ENCODE measurements at regions not wholly inside any gene's neighbourhood (a gene's known extent, or its start where the extent isn't known, plus 50 kb on each side); places are given as distances from the start of the nearest gene placed in this dataset.
"Not testable (repeated sequence)": the region's sequence is repeated elsewhere in the genome, so short reads cannot be mapped to it uniquely, and the experiment has no call there.

- Histone ChIP-seq H3K36me3 (ENCODE audit: insufficient read depth, low read length) (no peaks in the 10 kb centered on the region), H3K27me3 (ENCODE audit: control insufficient read depth in 1 of 2, insufficient read depth in 2 of 2, low read length in 2 of 2) (no peaks in the 10 kb centered on the region), H3K27ac (ENCODE audit: low read depth, low read length) (no peak overlapping the region), H3K9ac (ENCODE audit: low read length) (no peak overlapping the region), H3K4me3 (ENCODE audit: low read depth in 1 of 2, low read length in 2 of 2) (no peak overlapping the region), H3K9me3 (ENCODE audit: low read length) (no peaks in the 10 kb centered on the region), H3K4me1 (ENCODE audit: insufficient read depth, low read length) (no peaks in the 10 kb centered on the region)
Observed at GRCh38 chr6:6742535-6742934, 154.0 kb downstream of the LY86 start.

- no peak overlapping the region for H3K4me3 ChIP-seq (ENCODE audit: low read depth in 1 of 2, low read length in 2 of 2)
- H3K9ac ChIP-seq (ENCODE audit: low read length), result no peak overlapping the region
- H3K27ac ChIP-seq (ENCODE audit: low read depth, low read length), result no peak overlapping the region
- H3K27me3 ChIP-seq (ENCODE audit: control insufficient read depth in 1 of 2, insufficient read depth in 2 of 2, low read length in 2 of 2), result no peaks in the 10 kb centered on the region
- no peaks in the 10 kb centered on the region for H3K36me3 ChIP-seq (ENCODE audit: insufficient read depth, low read length)
- H3K9me3 ChIP-seq (ENCODE audit: low read length), result no peaks in the 10 kb centered on the region
- peaks cover 5% of the 10 kb centered on the region for H3K4me1 ChIP-seq (ENCODE audit: insufficient read depth, low read length)
Observed at GRCh38 chr6:6744551-6744950, 156.0 kb downstream of the LY86 start.

GRCh38 chr6:6745637-6746332 is 157.3 kb downstream of the LY86 start:
- not testable (repeated sequence) for H3K27me3 ChIP-seq (ENCODE audit: control insufficient read depth in 1 of 2, insufficient read depth in 2 of 2, low read length in 2 of 2); H3K27ac ChIP-seq (ENCODE audit: low read depth, low read length)
- peaks cover 16% of the 10 kb centered on the region for H3K4me1 ChIP-seq (ENCODE audit: insufficient read depth, low read length)

GRCh38 chr6:6746333-6746969 is 157.9 kb downstream of the LY86 start:
- no peak overlapping the region for H3K9ac ChIP-seq (ENCODE audit: low read length)
- no peaks in the 10 kb centered on the region for H3K27me3 ChIP-seq (ENCODE audit: control insufficient read depth in 1 of 2, insufficient read depth in 2 of 2, low read length in 2 of 2)
- H3K4me1 ChIP-seq (ENCODE audit: insufficient read depth, low read length), result peaks cover 23% of the 10 kb centered on the region
- H3K36me3 ChIP-seq (ENCODE audit: insufficient read depth, low read length), result no peaks in the 10 kb centered on the region
- no peaks in the 10 kb centered on the region for H3K9me3 ChIP-seq (ENCODE audit: low read length)
- no peak overlapping the region for H3K4me3 ChIP-seq (ENCODE audit: low read depth in 1 of 2, low read length in 2 of 2)
- H3K27ac ChIP-seq (ENCODE audit: low read depth, low read length), result no peak overlapping the region

More at GRCh38 chr6:6745637-6746332, 157.3 kb downstream of the LY86 start:
- H3K9me3 ChIP-seq (ENCODE audit: low read length); H3K36me3 ChIP-seq (ENCODE audit: insufficient read depth, low read length); H3K4me3 ChIP-seq (ENCODE audit: low read depth in 1 of 2, low read length in 2 of 2); H3K9ac ChIP-seq (ENCODE audit: low read length): not testable (repeated sequence)

- Histone ChIP-seq H3K4me1 (ENCODE audit: insufficient read depth, low read length) (peaks cover 28% of the 10 kb centered on the region), H3K9ac (ENCODE audit: low read length) (no peak overlapping the region), H3K9me3 (ENCODE audit: low read length) (no peaks in the 10 kb centered on the region), H3K36me3 (ENCODE audit: insufficient read depth, low read length) (no peaks in the 10 kb centered on the region), H3K27ac (ENCODE audit: low read depth, low read length) (no peak overlapping the region), H3K27me3 (ENCODE audit: control insufficient read depth in 1 of 2, insufficient read depth in 2 of 2, low read length in 2 of 2) (no peaks in the 10 kb centered on the region), H3K4me3 (ENCODE audit: low read depth in 1 of 2, low read length in 2 of 2) (no peak overlapping the region)
Observed at GRCh38 chr6:6746970-6747338, 158.4 kb downstream of the LY86 start.

- Histone ChIP-seq H3K36me3 (ENCODE audit: insufficient read depth, low read length) (no peaks in the 10 kb centered on the region), H3K27me3 (ENCODE audit: control insufficient read depth in 1 of 2, insufficient read depth in 2 of 2, low read length in 2 of 2) (no peaks in the 10 kb centered on the region), H3K4me3 (ENCODE audit: low read depth in 1 of 2, low read length in 2 of 2) (no peak overlapping the region), H3K9me3 (ENCODE audit: low read length) (no peaks in the 10 kb centered on the region), H3K9ac (ENCODE audit: low read length) (no peak overlapping the region), H3K27ac (ENCODE audit: low read depth, low read length) (no peak overlapping the region), H3K4me1 (ENCODE audit: insufficient read depth, low read length) (peaks cover 32% of the 10 kb centered on the region)
Observed at GRCh38 chr6:6747371-6747770, 158.9 kb downstream of the LY86 start.

- H3K4me3 ChIP-seq (ENCODE audit: low read depth in 1 of 2, low read length in 2 of 2), result no peak overlapping the region
- H3K36me3 ChIP-seq (ENCODE audit: insufficient read depth, low read length), result no peaks in the 10 kb centered on the region
- no peak overlapping the region for H3K27ac ChIP-seq (ENCODE audit: low read depth, low read length)
- peaks cover 37% of the 10 kb centered on the region for H3K4me1 ChIP-seq (ENCODE audit: insufficient read depth, low read length)
- H3K9me3 ChIP-seq (ENCODE audit: low read length), result no peaks in the 10 kb centered on the region
- no peaks in the 10 kb centered on the region for H3K27me3 ChIP-seq (ENCODE audit: control insufficient read depth in 1 of 2, insufficient read depth in 2 of 2, low read length in 2 of 2)
- no peak overlapping the region for H3K9ac ChIP-seq (ENCODE audit: low read length)
Observed at GRCh38 chr6:6748001-6748400, 159.5 kb downstream of the LY86 start.

- Histone ChIP-seq H3K9me3 (ENCODE audit: low read length) (no peaks in the 10 kb centered on the region), H3K4me3 (ENCODE audit: low read depth in 1 of 2, low read length in 2 of 2) (peak overlapping the region; percentile 17 to 25), H3K27ac (ENCODE audit: low read depth, low read length) (peak overlapping the region; percentile 56), H3K9ac (ENCODE audit: low read length) (no peak overlapping the region), H3K36me3 (ENCODE audit: insufficient read depth, low read length) (no peaks in the 10 kb centered on the region), H3K27me3 (ENCODE audit: control insufficient read depth in 1 of 2, insufficient read depth in 2 of 2, low read length in 2 of 2) (no peaks in the 10 kb centered on the region), H3K4me1 (ENCODE audit: insufficient read depth, low read length) (peaks cover 37% of the 10 kb centered on the region)
Observed at GRCh38 chr6:6749702-6750491, 161.4 kb downstream of the LY86 start.

GRCh38 chr6:6750594-6751265 is 162.2 kb downstream of the LY86 start:
- Histone ChIP-seq H3K9me3 (ENCODE audit: low read length) (no peaks in the 10 kb centered on the region), H3K36me3 (ENCODE audit: insufficient read depth, low read length) (no peaks in the 10 kb centered on the region), H3K27me3 (ENCODE audit: control insufficient read depth in 1 of 2, insufficient read depth in 2 of 2, low read length in 2 of 2) (no peaks in the 10 kb centered on the region), H3K9ac (ENCODE audit: low read length) (no peak overlapping the region), H3K4me1 (ENCODE audit: insufficient read depth, low read length) (peaks cover 37% of the 10 kb centered on the region), H3K4me3 (ENCODE audit: low read depth in 1 of 2, low read length in 2 of 2) (no peak overlapping the region), H3K27ac (ENCODE audit: low read depth, low read length) (peak overlapping the region; percentile 37)

GRCh38 chr6:6751266-6751596 is 162.7 kb downstream of the LY86 start:
- Histone ChIP-seq H3K9me3 (ENCODE audit: low read length) (no peaks in the 10 kb centered on the region), H3K36me3 (ENCODE audit: insufficient read depth, low read length) (no peaks in the 10 kb centered on the region), H3K27me3 (ENCODE audit: control insufficient read depth in 1 of 2, insufficient read depth in 2 of 2, low read length in 2 of 2) (no peaks in the 10 kb centered on the region), H3K4me3 (ENCODE audit: low read depth in 1 of 2, low read length in 2 of 2) (no peak overlapping the region), H3K9ac (ENCODE audit: low read length) (no peak overlapping the region), H3K4me1 (ENCODE audit: insufficient read depth, low read length) (peaks cover 37% of the 10 kb centered on the region), H3K27ac (ENCODE audit: low read depth, low read length) (peak overlapping the region; percentile 57)

GRCh38 chr6:6751619-6752023 is 163.1 kb downstream of the LY86 start:
- peak overlapping the region; percentile 57 for H3K27ac ChIP-seq (ENCODE audit: low read depth, low read length)
- no peaks in the 10 kb centered on the region for H3K9me3 ChIP-seq (ENCODE audit: low read length)
- H3K4me1 ChIP-seq (ENCODE audit: insufficient read depth, low read length), result peaks cover 37% of the 10 kb centered on the region
- H3K27me3 ChIP-seq (ENCODE audit: control insufficient read depth in 1 of 2, insufficient read depth in 2 of 2, low read length in 2 of 2), result no peaks in the 10 kb centered on the region
- no peaks in the 10 kb centered on the region for H3K36me3 ChIP-seq (ENCODE audit: insufficient read depth, low read length)
- no peak overlapping the region for H3K9ac ChIP-seq (ENCODE audit: low read length)
- peak overlapping the region in 1 of 2 donors; percentile 37 for H3K4me3 ChIP-seq (ENCODE audit: low read depth in 1 of 2, low read length in 2 of 2)
